ENCODE measurements at regions not wholly inside any gene's neighbourhood (a gene's known extent, or its start where the extent isn't known, plus 50 kb on each side); places are given as distances from the start of the nearest gene placed in this dataset.
"Not testable (repeated sequence)": the region's sequence is repeated elsewhere in the genome, so short reads cannot be mapped to it uniquely, and the experiment has no call there.

GRCh38 chr6:19557191-19557590 is 280.0 kb upstream of the ID4 start:
- no peak for DNase-seq

DNA sequence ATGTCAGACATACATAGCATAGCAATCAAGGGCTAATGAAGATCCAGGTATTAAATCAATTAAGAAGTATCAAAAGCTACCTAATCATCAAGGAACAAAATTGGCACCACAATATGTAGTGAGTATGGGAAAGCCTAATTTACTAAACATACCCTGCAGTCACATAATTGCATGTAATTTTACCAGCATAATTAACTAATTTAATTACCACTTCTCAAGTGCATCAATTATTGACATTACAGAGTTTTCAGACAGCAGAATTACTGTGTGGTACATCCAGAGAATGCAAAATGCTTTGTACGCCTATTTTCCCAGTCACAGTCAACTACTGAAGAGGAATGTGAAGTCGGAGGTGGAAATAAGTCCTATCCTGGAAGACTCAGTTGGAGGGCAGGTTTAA is 279.0 kb upstream of the ID4 start:
- DNase-seq: no peak

GRCh38 chr6:19558934-19559333 is 278.2 kb upstream of the ID4 start:
- DNase-seq: no peak

GRCh38 chr6:19562468-19562867 is 274.7 kb upstream of the ID4 start:
- DNase-seq: no peak

- no peak for DNase-seq
Observed at GRCh38 chr6:19569563-19569962, 267.6 kb upstream of the ID4 start.

GRCh38 chr6:19571176-19571575 is 266.0 kb upstream of the ID4 start:
- no peak for DNase-seq

GRCh38 chr6:19578481-19578880 is 258.7 kb upstream of the ID4 start:
- DNase-seq: no peak

DNA sequence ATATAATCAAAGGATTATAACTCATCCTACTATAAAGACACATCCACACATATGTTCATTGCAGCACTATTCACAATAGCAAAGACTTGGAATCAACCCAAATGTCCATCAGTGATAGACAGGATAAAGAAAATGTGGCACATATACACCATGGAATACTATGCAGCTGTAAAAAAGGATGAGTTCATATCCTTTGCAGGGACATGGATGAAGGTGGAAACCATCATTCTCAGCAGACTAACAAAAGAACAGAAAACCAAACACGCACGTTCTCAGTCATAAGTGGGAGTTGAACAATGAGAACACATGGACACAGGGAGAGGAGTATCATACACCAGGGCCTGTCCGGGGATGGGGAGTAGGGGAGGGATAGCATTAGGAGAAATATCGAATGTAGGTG is 253.0 kb upstream of the ID4 start:
- not testable (repeated sequence) for DNase-seq

DNA sequence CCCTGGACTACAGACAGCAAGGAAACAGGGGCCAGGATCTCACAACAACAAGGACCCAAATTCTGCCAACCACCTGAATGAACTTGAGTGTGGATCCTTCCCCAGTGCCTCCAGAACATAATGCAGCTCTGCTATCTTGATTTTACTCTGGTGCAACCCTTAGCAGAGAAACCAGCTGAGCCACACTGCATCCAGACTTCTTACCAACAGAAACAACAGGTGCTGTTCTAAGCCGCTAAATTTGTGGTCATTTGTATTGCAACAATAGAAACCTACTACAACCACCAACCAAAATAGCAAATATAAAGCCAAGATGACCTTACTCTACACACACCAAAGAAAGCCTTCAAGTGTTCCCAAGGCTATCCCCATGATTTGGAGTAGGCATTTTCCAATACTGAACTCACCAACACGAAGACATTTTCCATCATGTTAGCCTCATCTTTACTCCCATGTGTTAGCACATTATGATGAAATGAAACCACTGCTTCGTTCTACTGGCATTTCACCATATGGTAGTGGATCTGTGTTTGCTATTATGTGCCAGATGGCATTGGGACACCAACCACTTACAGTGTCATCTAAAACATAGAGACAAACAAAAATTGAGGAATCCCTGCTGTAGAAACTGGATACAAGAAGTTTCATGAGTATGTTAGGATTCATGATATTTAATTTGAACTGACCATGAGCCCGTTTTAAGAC is 249.8 kb upstream of the ID4 start:
- no peak for DNase-seq

DNA sequence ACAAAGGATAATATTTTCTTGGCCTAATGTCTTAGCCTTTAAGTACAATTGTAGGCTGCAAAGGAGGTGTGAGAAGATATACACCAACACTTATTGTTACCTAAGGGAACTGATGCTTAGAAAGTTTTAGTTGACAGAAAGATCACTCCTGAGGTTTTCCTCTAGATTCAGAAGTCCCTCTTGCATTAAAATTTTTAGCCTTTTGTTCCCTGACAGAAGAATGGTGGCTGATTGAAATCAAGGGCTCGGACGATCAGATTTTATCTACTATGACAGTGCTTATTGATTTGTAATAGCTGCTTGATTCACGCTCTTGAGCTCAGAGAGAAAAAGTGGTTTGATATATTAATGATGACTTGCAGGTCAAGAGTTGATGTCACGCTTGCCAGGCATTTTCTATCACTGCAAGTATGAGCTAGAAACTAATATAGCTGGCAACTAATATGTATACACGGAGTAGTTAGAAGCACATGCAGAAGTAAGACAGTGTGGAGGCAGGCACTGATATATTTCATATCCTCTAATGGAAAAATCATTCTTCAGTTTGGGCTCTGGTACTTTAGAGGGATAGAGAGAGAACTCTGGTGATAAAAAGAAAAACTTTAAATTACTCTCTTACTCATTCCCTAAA is 246.6 kb upstream of the ID4 start:
- DNase-seq: no peak

DNA sequence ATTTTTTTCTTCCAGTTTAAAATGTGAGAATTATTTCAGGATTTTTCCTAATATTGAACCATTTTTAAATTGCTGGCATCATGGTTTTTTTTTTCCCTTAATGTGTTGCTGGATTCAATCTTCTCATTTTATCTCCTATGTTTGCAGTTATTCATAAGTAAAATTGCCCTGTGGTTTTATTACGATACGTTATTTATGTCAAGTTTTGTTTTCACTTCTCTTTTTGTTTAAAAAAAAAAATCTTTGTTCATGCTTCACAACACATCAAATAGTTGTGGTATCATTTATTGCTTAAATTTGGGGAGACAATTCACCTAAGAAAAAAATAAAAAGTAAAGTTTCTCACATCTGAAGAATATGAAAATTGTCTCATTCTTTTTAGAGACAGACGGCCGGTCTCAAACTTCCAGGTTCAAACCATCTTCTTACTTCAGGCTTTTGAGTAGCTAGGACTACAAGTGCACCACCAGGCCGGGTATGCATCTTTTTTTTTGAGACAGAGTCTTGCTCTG is 239.3 kb upstream of the ID4 start:
- no peak for DNase-seq

GRCh38 chr6:19599796-19600464 is 237.2 kb upstream of the ID4 start:
- DNase-seq: no peak

GRCh38 chr6:19602434-19603013 is 234.6 kb upstream of the ID4 start:
- DNase-seq: no peak

DNA sequence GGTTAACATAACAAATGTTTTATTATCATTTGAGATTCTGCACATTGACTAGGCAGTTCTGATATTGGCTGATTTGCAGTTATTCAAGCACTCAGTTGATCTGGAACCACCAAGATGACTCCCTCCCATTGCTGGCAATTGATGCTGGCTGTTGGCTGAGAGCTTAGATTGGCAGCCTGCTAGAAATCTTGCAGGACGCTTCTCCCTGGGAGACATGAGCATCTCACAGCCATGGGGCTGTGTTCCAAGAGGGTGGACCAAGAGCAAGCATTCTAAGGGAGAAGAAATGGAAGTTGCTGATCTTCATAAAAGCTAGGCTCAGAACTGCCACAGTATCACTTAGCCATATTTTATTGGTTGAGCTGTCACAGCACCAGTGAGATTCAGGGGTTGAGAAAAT is 233.4 kb upstream of the ID4 start:
- DNase-seq: no peak

DNA sequence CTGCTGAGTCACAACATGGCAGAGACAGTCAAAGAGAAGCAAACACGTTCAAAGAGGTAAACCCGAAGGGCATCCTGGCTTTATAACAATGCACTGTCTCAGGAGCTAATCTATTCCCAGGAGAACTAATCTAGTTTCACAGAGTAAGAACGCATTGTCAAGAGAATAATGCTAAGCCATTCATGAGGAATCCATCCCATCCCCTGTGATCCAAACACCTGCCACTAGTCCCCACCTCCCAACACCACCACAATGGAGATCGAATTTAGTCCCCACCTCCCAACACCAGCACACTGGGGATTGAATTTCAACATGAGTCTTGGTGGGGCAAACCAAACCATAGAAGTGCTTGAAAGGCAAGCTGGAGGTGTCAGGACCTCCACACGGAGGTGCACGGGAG is 231.5 kb upstream of the ID4 start:
- no peak for DNase-seq

DNA sequence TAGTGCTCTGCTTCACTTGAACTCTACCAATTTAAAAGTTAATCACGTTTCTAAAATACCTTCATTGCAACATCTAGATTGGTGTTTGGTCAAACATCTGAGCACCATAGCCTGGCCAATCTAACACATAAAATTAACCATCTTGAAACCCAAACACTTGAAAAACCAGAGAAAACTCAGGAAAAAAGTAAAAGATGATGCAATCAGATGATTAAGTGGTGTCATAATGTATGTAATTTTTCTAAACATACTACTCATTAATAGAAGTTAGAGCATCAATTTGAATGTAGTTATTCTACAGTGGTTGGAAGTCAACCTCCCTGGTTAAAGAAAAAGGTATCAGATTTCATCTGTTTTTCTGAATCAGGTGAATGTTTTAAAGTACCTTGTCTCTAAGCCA is 228.6 kb upstream of the ID4 start:
- no peak for DNase-seq

DNA sequence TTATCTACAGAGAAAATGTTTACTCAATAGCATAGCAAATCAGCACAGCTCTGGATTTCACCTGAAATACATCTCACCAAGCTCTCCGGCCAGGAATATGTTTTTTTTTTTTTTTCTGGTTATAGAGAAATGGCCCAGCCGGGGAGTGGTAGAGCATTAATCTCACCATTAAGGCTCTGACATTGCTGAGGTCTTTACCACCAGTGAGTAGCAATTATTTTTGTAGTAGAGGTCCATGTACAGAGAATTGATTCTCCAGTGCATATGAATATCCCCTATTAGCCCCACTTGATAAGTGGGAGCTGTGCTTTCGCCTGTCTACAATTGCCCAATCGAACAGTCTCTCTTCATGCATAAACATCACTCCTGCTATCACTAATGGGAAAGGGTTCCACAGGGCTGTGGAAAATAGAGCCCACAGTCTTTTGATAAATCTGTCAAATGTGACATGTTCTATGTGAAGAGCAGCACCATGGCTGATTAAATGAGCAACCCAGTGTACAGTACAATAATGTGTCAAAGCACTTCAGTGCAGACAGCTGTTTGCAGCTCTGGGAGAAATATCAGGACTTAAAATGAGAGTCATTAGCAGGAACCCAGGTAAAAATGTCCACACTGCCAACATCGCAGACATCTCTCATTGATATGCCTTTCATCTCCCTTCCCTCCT is 227.1 kb upstream of the ID4 start:
- DNase-seq: no peak

- DNase-seq: not testable (repeated sequence)
Observed at GRCh38 chr6:19612672-19613466, 224.3 kb upstream of the ID4 start.

GRCh38 chr6:19613678-19614077 is 223.5 kb upstream of the ID4 start:
- no peak for DNase-seq

DNA sequence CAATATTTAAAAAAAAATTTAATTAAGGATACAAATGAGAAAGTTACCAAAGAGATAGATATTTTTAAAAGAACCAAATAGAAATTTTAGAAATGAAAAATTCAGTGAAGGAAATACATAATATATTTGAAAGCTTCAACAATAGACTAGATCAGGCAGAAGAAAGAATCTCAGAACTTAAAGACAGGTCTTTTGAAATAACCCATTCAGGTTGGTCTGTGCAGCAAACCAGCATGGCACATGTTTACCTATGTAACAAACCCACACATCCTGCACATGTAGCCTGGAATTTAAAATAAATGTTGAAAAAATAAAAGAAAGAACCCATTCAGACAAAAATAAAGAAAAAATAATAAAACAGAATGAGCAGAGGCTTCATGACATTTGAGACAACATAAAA is 221.1 kb upstream of the ID4 start:
- DNase-seq: no peak

DNA sequence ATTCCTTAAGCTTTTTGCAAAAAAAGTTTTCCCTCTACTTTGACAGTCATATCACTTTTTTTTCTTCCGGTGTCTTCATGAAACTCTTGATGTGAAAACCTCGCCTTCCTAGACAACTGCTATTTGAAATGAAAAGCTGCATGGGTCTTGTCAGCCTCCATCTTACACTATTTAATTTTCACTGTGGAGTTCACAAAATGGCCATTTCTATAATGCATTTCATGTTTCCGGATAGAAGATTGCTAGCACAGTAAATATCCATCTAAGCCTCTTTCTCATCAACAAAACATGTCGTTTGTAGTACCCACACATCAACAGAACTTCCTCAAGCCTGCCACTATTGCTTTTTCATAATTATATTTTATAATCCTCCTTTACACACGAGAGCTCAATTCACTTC is 204.9 kb upstream of the ID4 start:
- DNase-seq: no peak

GRCh38 chr6:19632786-19633185 is 204.4 kb upstream of the ID4 start:
- DNase-seq: no peak
